Body of pancreas (tissue), 4 donors: ENCODE measurements at regions not wholly inside any gene's neighbourhood (a gene's known extent, or its start where the extent isn't known, plus 50 kb on each side); places are given as distances from the start of the nearest gene placed in this dataset.

Experiments used
- POLR2A ChIP-seq, 3 donors: fragments of 450-650 bp; IDR thresholded peaks; one replicate each; pipeline ENCODE4 v1.6.1; 2016; ENCODE audit warnings: antibody characterized with exemption in 3 of 3, mild to moderate bottlenecking in 2 of 3
- TF ChIP-seq, protein P1 (sequence below), 7 experiments: fragments of 450-650 bp in 4 of 7; fragments of 200-600 bp in 3 of 7; sonication (generic) in 3 of 7; IDR thresholded peaks; one replicate each; pipeline ENCODE4 v1.5.1; 2016 to 2019; ENCODE audit warnings: antibody characterized with exemption in 7 of 7

DNA sequence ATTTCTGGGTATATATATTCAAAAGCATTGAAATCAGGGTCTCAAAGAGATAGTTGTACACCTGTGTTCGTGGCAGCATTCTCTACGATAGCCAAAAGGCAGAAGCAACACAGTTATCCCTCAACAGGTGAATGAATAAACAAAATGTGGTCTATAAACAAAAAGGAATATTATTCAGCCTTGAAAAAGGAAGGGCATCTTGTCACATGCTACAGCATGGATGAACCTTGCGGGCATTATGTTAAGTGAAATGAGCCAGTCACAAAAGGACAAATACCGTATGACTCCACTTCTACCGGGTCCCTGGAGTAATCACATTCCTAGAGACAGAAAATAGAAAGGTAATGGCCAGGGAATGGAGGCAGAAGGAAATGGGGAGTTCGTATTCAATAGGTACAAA is 228.8 kb downstream of the SH3BP4 start:
- TF ChIP-seq POLR2A (IDR thresholded peaks at IDR 0.05) = no peak
- TF ChIP-seq, protein P1, sequence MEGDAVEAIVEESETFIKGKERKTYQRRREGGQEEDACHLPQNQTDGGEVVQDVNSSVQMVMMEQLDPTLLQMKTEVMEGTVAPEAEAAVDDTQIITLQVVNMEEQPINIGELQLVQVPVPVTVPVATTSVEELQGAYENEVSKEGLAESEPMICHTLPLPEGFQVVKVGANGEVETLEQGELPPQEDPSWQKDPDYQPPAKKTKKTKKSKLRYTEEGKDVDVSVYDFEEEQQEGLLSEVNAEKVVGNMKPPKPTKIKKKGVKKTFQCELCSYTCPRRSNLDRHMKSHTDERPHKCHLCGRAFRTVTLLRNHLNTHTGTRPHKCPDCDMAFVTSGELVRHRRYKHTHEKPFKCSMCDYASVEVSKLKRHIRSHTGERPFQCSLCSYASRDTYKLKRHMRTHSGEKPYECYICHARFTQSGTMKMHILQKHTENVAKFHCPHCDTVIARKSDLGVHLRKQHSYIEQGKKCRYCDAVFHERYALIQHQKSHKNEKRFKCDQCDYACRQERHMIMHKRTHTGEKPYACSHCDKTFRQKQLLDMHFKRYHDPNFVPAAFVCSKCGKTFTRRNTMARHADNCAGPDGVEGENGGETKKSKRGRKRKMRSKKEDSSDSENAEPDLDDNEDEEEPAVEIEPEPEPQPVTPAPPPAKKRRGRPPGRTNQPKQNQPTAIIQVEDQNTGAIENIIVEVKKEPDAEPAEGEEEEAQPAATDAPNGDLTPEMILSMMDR (IDR thresholded peaks at IDR 0.05) = no peak
